ENCODE measurements at regions not wholly inside any gene's neighbourhood (a gene's known extent, or its start where the extent isn't known, plus 50 kb on each side); places are given as distances from the start of the nearest gene placed in this dataset.

- DNase-seq, result no peak
Measured at GRCh38 chr13:90533866-90534265, 813.6 kb upstream of the MIR17HG start.

GRCh38 chr13:90534617-90535370 is 812.7 kb upstream of the MIR17HG start:
- DNase-seq, result no peak

GRCh38 chr13:90535421-90535820 is 812.1 kb upstream of the MIR17HG start:
- DNase-seq, result no peak

GRCh38 chr13:90538063-90538462 is 809.4 kb upstream of the MIR17HG start:
- no peak for DNase-seq

GRCh38 chr13:90541346-90541745 is 806.1 kb upstream of the MIR17HG start:
- DNase-seq, result no peak

GRCh38 chr13:90542959-90543505 is 804.5 kb upstream of the MIR17HG start:
- no peak for DNase-seq

- no peak for DNase-seq
Measured at GRCh38 chr13:90545070-90545840, 802.2 kb upstream of the MIR17HG start.

- no peak for DNase-seq
Measured at GRCh38 chr13:90547272-90547790, 800.2 kb upstream of the MIR17HG start.

- DNase-seq, result no peak
Measured at GRCh38 chr13:90551253-90551652, 796.2 kb upstream of the MIR17HG start.

- no peak for DNase-seq
Measured at GRCh38 chr13:90552702-90553101, 794.8 kb upstream of the MIR17HG start.

GRCh38 chr13:90553159-90553558 is 794.3 kb upstream of the MIR17HG start:
- no peak for DNase-seq

- DNase-seq, result no peak
Measured at GRCh38 chr13:90557626-90558025, 789.9 kb upstream of the MIR17HG start.

- no peak for DNase-seq
Measured at GRCh38 chr13:90562443-90562842, 785.0 kb upstream of the MIR17HG start.

- DNase-seq, result no peak
Measured at GRCh38 chr13:90564096-90564495, 783.4 kb upstream of the MIR17HG start.

- DNase-seq, result no peak
Measured at GRCh38 chr13:90564566-90564965, 782.9 kb upstream of the MIR17HG start.

GRCh38 chr13:90565985-90566713 is 781.3 kb upstream of the MIR17HG start:
- no peak for DNase-seq

- DNase-seq, result no peak
Measured at GRCh38 chr13:90568165-90568564, 779.3 kb upstream of the MIR17HG start.

GRCh38 chr13:90576067-90576466 is 771.4 kb upstream of the MIR17HG start:
- DNase-seq, result no peak

GRCh38 chr13:90577726-90578125 is 769.8 kb upstream of the MIR17HG start:
- DNase-seq, result no peak

- no peak for DNase-seq
Measured at GRCh38 chr13:90585392-90585791, 762.1 kb upstream of the MIR17HG start.

- DNase-seq, result no peak
Measured at GRCh38 chr13:90591260-90591926, 756.1 kb upstream of the MIR17HG start.

GRCh38 chr13:90591927-90592268 is 755.6 kb upstream of the MIR17HG start:
- DNase-seq, result no peak

- no peak for DNase-seq
Measured at GRCh38 chr13:90592943-90593342, 754.5 kb upstream of the MIR17HG start.

Data from activated effector memory CD4-positive, alpha-beta T cell treated with anti-CD3 and anti-CD28 coated beads, Interleukin-2, amount 50 U/mL, for 16 hours (primary cell).